CD14-positive monocyte (primary cell): ENCODE measurements at regions not wholly inside any gene's neighbourhood (a gene's known extent, or its start where the extent isn't known, plus 50 kb on each side); places are given as distances from the start of the nearest gene placed in this dataset.

Experiments
- DNase-seq, 3 donors: peaks; one replicate each; pipeline ENCODE4 v3.0.0-alpha.2; 2011 to 2022
- H2AFZ ChIP-seq: 2 replicates; pipeline ENCODE4 v1.6.0; 2012; ENCODE audit warnings: mild to moderate bottlenecking, low read depth, low read length, inconsistent platforms; ENCODE audit not compliant: insufficient read depth, poor library complexity, severe bottlenecking
- H3K27ac ChIP-seq, 2 donors: 1 replicate in 1 of 2; 2 replicates in 1 of 2; pipeline ENCODE4 v1.5.1; 2012 to 2013; ENCODE audit warnings: low read length in 2 of 2, control low read depth in 1 of 2, inconsistent platforms in 1 of 2, low read depth in 1 of 2, mild to moderate bottlenecking in 1 of 2
- H3K27me3 ChIP-seq, 2 donors: one replicate each; pipeline versions ENCODE4 v1.6.0 to v1.6.1; 2011 to 2013; ENCODE audit warnings: low read length in 2 of 2; ENCODE audit not compliant: control insufficient read depth in 2 of 2, insufficient read depth in 2 of 2
- H3K36me3 ChIP-seq, 2 donors: replicated peaks in 1 of 2; 1 replicate in 1 of 2; 2 replicates in 1 of 2; pipeline versions ENCODE4 v1.5.1 to v1.6.1; 2012 to 2013; ENCODE audit warnings: low read length in 2 of 2, control low read depth in 1 of 2, inconsistent platforms in 1 of 2, mild to moderate bottlenecking in 1 of 2; ENCODE audit not compliant: insufficient read depth in 2 of 2, control insufficient read depth in 1 of 2
- H3K4me1 ChIP-seq, 2 donors: 1 replicate in 1 of 2; 2 replicates in 1 of 2; pipeline versions ENCODE4 v1.5.1 to v1.6.1; 2012 to 2013; ENCODE audit warnings: low read length in 2 of 2, control low read depth in 1 of 2, inconsistent platforms in 1 of 2, mild to moderate bottlenecking in 1 of 2, moderate library complexity in 1 of 2; ENCODE audit not compliant: insufficient read depth in 2 of 2, control insufficient read depth in 1 of 2
- H3K4me2 ChIP-seq: replicated peaks from 2 replicates; pipeline ENCODE3; 2012; ENCODE audit warnings: low read length, moderate library complexity, mild to moderate bottlenecking; ENCODE audit not compliant: poor library complexity, severe bottlenecking; ENCODE audit errors: extremely low read depth
- H3K4me3 ChIP-seq, 3 experiments: fragments of 200-600 bp in 1 of 3; sonication (generic) in 1 of 3; replicated peaks in 1 of 3; 1 replicate in 2 of 3; 2 replicates in 1 of 3; pipeline ENCODE4 v1.5.1; 2011 to 2013; ENCODE audit warnings: low read length in 3 of 3, mild to moderate bottlenecking in 3 of 3, control low read depth in 2 of 3, low read depth in 2 of 3, inconsistent platforms in 1 of 3, moderate library complexity in 1 of 3
- H3K79me2 ChIP-seq: 2 replicates; pipeline ENCODE4 v1.6.0; 2012; ENCODE audit warnings: mild to moderate bottlenecking, control low read depth, inconsistent platforms, low read length, moderate library complexity; ENCODE audit not compliant: insufficient read depth
- H3K9ac ChIP-seq: 2 replicates; pipeline ENCODE4 v1.6.0; 2017; ENCODE audit warnings: low read length, mild to moderate bottlenecking; ENCODE audit not compliant: insufficient read depth, poor library complexity, severe bottlenecking
- H3K9me3 ChIP-seq, 2 donors: replicated peaks in 1 of 2; 1 replicate in 1 of 2; 2 replicates in 1 of 2; pipeline versions ENCODE4 v1.5.1 to v1.6.1; 2012 to 2013; ENCODE audit warnings: low read length in 2 of 2, control low read depth in 1 of 2; ENCODE audit not compliant: control insufficient read depth in 1 of 2, insufficient read depth in 1 of 2
- H4K20me1 ChIP-seq: 2 replicates; pipeline ENCODE4 v1.6.0; 2012; ENCODE audit warnings: mild to moderate bottlenecking, low read length, control low read depth, moderate library complexity; ENCODE audit not compliant: insufficient read depth
- H3K27ac Mint-ChIP-seq, 7 donors: one replicate each; pipeline ENCODE4 v1.8.0; 2020; ENCODE audit warnings: mild to moderate bottlenecking in 7 of 7, mixed read lengths in 7 of 7, moderate library complexity in 6 of 7, inconsistent platforms in 2 of 7
- H3K27me3 Mint-ChIP-seq, 3 donors: one replicate each; pipeline ENCODE4 v1.8.0; 2021 to 2022; ENCODE audit warnings: low read depth in 3 of 3, mild to moderate bottlenecking in 3 of 3, mixed read lengths in 3 of 3, moderate library complexity in 3 of 3, inconsistent platforms in 1 of 3
- H3K36me3 Mint-ChIP-seq, 2 donors: one replicate each; pipeline ENCODE4 v1.8.0; 2020; ENCODE audit warnings: mixed read lengths in 2 of 2, inconsistent platforms in 1 of 2, mild to moderate bottlenecking in 1 of 2
- H3K4me1 Mint-ChIP-seq: one replicate; pipeline ENCODE4 v1.8.0; 2020; ENCODE audit warnings: mild to moderate bottlenecking, mixed read lengths
- H3K4me3 Mint-ChIP-seq, 2 donors: one replicate each; pipeline ENCODE4 v1.8.0; 2020; ENCODE audit warnings: mild to moderate bottlenecking in 2 of 2, mixed read lengths in 2 of 2, moderate library complexity in 1 of 2
- H3K9me3 Mint-ChIP-seq, 7 donors: one replicate each; pipeline ENCODE4 v1.8.0; 2020 to 2022; ENCODE audit warnings: mixed read lengths in 7 of 7, mild to moderate bottlenecking in 6 of 7, moderate library complexity in 6 of 7, inconsistent platforms in 2 of 7
- WGBS: methylation state at CpG from one replicate; pipeline ENCODE4 v1.1.5; 2013; ENCODE audit warnings: missing lambda C conversion rate; ENCODE audit not compliant: insufficient coverage; 5-methylcytosine and 5-hydroxymethylcytosine counted together
- intact Hi-C, 2 donors: fragments of 100-400 bp; cut with micrococcal nuclease; formaldehyde crosslinking; loops; one replicate each; pipeline versions ENCODE4 v1.15.0 to v1.15.1; 2023
- TF ChIP-seq, protein P1 (sequence below): fragments of 200-600 bp; IDR thresholded peaks from one replicate; pipeline ENCODE4 v1.8.0; 2022; ENCODE audit warnings: antibody characterized with exemption, mild to moderate bottlenecking

DNA sequence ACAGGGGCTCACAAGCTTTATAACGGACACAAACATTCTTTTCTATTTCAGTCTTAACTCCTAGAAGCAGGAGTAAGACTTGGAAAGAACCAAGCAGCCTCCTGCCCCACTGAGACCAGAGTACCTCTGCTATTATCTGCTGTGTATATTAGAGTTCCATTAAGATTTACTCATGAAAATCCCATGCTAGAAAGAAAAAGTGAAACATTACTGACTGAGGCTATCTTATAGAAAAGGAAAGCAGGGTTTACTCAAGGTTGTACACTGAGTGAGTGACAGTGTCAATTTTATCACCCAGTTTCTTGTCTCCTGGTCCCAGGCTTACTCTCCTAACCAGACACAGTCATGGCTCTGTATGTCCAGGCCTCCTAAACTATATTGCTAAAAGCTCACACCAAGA is 97.9 kb upstream of the SOX2 start:
- Mint-ChIP-seq H3K4me1 (peaks cover 4% of the 10 kb centered on the region), H3K4me3 (no peak overlapping the region), H3K27ac (no peak overlapping the region), H3K9me3 (peaks cover 0 to 2% (median 0%) of the 10 kb centered on the region in 7 donors), H3K36me3 (no peaks in the 10 kb centered on the region), H3K27me3 (peaks cover 0 to 2% (median 0%) of the 10 kb centered on the region in 3 donors)
- DNase-seq, result no peak
- H3K4me3 ChIP-seq, result no peak overlapping the region
- no peaks in the 10 kb centered on the region for H4K20me1 ChIP-seq
- intact Hi-C loops, result no loop called here
- H3K36me3 ChIP-seq, result no peaks in the 10 kb centered on the region
- H3K4me2 ChIP-seq, result no peak overlapping the region
- H3K4me1 ChIP-seq, result peaks cover 0 to 6% of the 10 kb centered on the region in 2 donors
- WGBS, result no CpG with 5 or more reads among the region's 1 CpG
- no peak overlapping the region for H3K9ac ChIP-seq
- no peaks in the 10 kb centered on the region for H3K27me3 ChIP-seq
- no peaks in the 10 kb centered on the region for H3K9me3 ChIP-seq
- H3K27ac ChIP-seq, result no peak overlapping the region
- no peaks in the 10 kb centered on the region for H3K79me2 ChIP-seq
- TF ChIP-seq, protein P1, sequence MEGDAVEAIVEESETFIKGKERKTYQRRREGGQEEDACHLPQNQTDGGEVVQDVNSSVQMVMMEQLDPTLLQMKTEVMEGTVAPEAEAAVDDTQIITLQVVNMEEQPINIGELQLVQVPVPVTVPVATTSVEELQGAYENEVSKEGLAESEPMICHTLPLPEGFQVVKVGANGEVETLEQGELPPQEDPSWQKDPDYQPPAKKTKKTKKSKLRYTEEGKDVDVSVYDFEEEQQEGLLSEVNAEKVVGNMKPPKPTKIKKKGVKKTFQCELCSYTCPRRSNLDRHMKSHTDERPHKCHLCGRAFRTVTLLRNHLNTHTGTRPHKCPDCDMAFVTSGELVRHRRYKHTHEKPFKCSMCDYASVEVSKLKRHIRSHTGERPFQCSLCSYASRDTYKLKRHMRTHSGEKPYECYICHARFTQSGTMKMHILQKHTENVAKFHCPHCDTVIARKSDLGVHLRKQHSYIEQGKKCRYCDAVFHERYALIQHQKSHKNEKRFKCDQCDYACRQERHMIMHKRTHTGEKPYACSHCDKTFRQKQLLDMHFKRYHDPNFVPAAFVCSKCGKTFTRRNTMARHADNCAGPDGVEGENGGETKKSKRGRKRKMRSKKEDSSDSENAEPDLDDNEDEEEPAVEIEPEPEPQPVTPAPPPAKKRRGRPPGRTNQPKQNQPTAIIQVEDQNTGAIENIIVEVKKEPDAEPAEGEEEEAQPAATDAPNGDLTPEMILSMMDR, result no peak
- no peak overlapping the region for H2AFZ ChIP-seq

DNA sequence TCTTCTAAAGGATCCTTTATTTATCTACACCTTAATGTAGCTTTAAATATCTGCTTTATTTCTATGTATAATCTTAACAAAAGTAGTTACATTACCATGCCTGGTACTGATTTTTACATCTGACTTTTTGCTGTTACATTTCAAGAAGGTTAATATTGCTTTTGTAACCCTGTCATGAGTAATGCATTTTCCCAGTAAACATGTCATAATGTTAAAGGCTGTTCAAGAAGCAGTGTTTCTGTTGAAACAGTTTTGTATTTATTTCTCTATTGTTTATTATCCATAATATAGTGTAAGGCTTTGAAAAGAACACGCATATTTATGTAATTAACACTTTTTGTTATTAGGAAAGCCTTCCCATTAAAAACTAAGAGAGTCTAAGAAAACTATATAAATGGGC is 98.5 kb upstream of the SOX2 start:
- peaks cover 0 to 2% (median 0%) of the 10 kb centered on the region in 7 donors for H3K9me3 Mint-ChIP-seq
- TF ChIP-seq, protein P1, result no peak
- peaks cover 4% of the 10 kb centered on the region for H3K4me1 Mint-ChIP-seq
- no peak overlapping the region for H3K27ac Mint-ChIP-seq
- Histone ChIP-seq H3K79me2 (no peaks in the 10 kb centered on the region), H3K36me3 (no peaks in the 10 kb centered on the region), H3K4me3 (no peak overlapping the region), H3K9ac (no peak overlapping the region), H3K9me3 (no peaks in the 10 kb centered on the region), H3K27me3 (no peaks in the 10 kb centered on the region), H3K27ac (no peak overlapping the region), H3K4me1 (peaks cover 0 to 6% of the 10 kb centered on the region in 2 donors), H2AFZ (no peak overlapping the region), H4K20me1 (no peaks in the 10 kb centered on the region), H3K4me2 (no peak overlapping the region)
- DNase-seq, result no peak
- H3K36me3 Mint-ChIP-seq, result no peaks in the 10 kb centered on the region
- H3K4me3 Mint-ChIP-seq, result no peak overlapping the region
- WGBS, result no CpG with 5 or more reads among the region's 1 CpG
- peaks cover 0 to 2% (median 0%) of the 10 kb centered on the region in 3 donors for H3K27me3 Mint-ChIP-seq
- intact Hi-C loops, result no loop called here
